Erythroblast (primary cell): ENCODE measurements at regions not wholly inside any gene's neighbourhood (a gene's known extent, or its start where the extent isn't known, plus 50 kb on each side); places are given as distances from the start of the nearest gene placed in this dataset.

ENCODE experiments used
- GATA1 ChIP-seq: IDR thresholded peaks from 2 replicates; pipeline ENCODE4 v1.6.1; 2011; ENCODE audit warnings: low read depth, mild to moderate bottlenecking, control low read depth, low read length, moderate library complexity
- POLR2A ChIP-seq: IDR thresholded peaks from 2 replicates; pipeline ENCODE4 v1.6.1; 2011; ENCODE audit warnings: mild to moderate bottlenecking, low read length

DNA sequence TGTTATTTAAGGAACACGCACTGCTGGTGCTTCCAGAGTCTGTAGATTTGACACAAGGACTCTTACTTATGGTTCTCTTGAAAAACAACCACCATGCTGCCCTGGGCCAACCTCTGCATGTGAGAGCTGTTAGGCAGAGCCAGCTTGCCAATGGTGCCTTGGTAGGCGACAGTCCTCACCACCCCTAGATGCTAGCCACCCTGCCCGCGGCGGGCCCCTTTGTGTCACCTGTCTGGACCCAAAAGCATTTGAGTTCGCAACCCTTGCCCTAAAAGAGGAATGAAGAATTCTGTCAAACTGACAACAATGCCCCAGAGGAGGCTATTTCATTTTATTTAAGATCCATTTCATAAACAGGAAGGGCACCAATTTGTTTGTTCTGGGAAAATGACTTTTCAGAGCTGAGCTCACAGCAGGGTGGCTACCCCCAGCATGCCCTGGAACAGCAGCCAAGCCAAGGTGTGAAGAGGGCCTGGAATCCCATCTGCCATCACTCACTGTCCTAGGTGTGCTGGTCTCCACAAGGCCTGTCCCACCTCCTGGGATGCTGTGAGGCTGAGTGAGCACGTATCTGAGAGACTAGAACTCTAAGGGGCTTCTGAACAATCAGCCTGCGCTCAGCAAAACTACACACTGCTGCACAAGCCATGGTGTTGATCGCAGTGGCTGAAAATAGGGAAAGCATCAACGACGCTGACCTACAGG, 63.8 kb upstream of the FZD10 start:
- TF ChIP-seq POLR2A (no peak), GATA1 (no peak)
